ENCODE measurements at regions not wholly inside any gene's neighbourhood (a gene's known extent, or its start where the extent isn't known, plus 50 kb on each side); places are given as distances from the start of the nearest gene placed in this dataset.

DNA sequence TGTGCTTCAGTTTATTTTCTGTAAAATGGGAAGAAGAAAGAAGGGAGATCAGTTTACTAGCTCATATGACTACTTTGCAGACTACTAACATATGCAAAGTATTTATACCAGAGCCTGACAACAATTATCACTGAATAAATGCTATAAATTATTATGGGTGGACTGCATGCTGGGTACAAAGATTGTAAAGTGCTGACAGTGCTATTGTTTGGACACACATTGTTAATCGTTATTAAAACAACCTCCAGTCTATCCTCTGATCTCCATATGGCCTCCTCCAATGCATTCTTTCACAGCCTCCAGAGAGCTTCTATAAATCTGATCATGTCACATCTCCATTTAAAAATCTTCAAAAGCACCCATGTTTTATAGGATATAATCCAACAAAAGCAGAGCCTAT, 90.1 kb upstream of the HS3ST1 start:
- Histone ChIP-seq H3K4me2 (ENCODE audit: low read length) (no peak overlapping the region), H3K9me3 (ENCODE audit: control insufficient read depth, low read length) (no peaks in the 10 kb centered on the region), H3K27ac (no peak overlapping the region), H3K4me1 (no peaks in the 10 kb centered on the region), H3K27me3 (ENCODE audit: control insufficient read depth, insufficient read depth, low read length) (no peaks in the 10 kb centered on the region), H2AFZ (no peak overlapping the region), H3K79me2 (no peaks in the 10 kb centered on the region), H3K9ac (no peak overlapping the region), H3K4me3 (ENCODE audit: low read depth, low read length) (no peak overlapping the region), H3K36me3 (ENCODE audit: control insufficient read depth, insufficient read depth, low read length) (no peaks in the 10 kb centered on the region)
- TF ChIP-seq, protein P1, sequence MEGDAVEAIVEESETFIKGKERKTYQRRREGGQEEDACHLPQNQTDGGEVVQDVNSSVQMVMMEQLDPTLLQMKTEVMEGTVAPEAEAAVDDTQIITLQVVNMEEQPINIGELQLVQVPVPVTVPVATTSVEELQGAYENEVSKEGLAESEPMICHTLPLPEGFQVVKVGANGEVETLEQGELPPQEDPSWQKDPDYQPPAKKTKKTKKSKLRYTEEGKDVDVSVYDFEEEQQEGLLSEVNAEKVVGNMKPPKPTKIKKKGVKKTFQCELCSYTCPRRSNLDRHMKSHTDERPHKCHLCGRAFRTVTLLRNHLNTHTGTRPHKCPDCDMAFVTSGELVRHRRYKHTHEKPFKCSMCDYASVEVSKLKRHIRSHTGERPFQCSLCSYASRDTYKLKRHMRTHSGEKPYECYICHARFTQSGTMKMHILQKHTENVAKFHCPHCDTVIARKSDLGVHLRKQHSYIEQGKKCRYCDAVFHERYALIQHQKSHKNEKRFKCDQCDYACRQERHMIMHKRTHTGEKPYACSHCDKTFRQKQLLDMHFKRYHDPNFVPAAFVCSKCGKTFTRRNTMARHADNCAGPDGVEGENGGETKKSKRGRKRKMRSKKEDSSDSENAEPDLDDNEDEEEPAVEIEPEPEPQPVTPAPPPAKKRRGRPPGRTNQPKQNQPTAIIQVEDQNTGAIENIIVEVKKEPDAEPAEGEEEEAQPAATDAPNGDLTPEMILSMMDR (IDR thresholded peaks at IDR 0.05) = no peak

DNA sequence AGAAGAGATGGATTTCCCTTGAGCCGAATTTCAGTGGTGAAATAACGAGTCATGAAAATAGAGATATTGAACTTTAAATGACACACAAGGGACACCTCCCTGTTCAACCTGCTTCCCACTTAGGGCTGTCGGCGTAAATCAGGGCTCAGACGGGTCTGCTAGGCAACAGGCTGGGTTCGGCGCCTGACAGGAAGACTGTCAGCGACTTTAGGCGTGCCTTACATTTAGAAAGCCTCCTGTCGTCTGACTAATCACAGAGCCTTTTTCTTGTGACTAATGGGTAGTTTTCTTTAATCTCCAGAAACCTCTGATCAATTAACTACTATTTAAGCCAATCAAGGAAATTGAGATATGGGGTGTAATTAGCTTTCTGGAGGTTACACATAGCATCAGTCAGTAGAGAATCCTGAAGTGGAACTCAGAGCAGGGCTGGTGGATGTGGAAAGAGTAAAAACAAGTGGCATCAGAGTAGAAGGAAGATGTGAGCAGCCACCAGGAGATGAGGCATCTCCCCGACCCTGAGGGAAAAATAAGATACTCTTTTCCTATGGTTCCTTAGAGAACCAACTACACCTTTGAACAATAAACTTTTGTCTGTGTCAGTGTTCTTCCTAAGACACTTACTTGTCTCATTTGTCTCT, 86.2 kb upstream of the HS3ST1 start:
- Histone ChIP-seq H3K4me3 (ENCODE audit: low read depth, low read length) (no peak overlapping the region), H3K36me3 (ENCODE audit: control insufficient read depth, insufficient read depth, low read length) (no peaks in the 10 kb centered on the region), H3K4me1 (no peaks in the 10 kb centered on the region), H3K79me2 (no peaks in the 10 kb centered on the region), H3K9me3 (ENCODE audit: control insufficient read depth, low read length) (no peaks in the 10 kb centered on the region), H2AFZ (no peak overlapping the region), H3K27ac (no peak overlapping the region), H3K4me2 (ENCODE audit: low read length) (no peak overlapping the region), H3K27me3 (ENCODE audit: control insufficient read depth, insufficient read depth, low read length) (no peaks in the 10 kb centered on the region), H3K9ac (no peak overlapping the region)
- TF ChIP-seq, protein P1 (IDR thresholded peaks at IDR 0.05) = no peak

DNA sequence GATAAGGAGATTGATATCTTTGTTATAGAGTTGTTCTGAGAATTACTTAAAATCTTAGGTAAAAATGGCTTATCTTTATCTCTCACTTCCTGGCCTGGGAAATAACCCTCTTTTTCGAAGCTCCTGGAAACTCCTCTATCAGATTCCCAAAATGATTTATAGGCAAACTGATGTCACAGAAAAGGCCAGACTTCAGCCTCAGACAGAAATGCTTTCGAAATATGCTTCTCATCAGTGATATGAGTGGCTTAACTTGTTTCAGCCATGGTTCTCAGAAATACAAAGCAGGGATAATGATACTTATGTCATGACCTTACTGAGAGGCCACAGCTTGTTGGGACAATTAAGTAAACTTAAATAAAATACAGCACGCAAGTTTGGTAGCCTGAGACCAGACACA, 85.3 kb upstream of the HS3ST1 start:
- Histone ChIP-seq H3K4me2 (ENCODE audit: low read length) (no peak overlapping the region), H3K4me3 (ENCODE audit: low read depth, low read length) (no peak overlapping the region), H3K79me2 (no peaks in the 10 kb centered on the region), H3K9me3 (ENCODE audit: control insufficient read depth, low read length) (no peaks in the 10 kb centered on the region), H3K4me1 (no peaks in the 10 kb centered on the region), H3K9ac (no peak overlapping the region), H3K27me3 (ENCODE audit: control insufficient read depth, insufficient read depth, low read length) (no peaks in the 10 kb centered on the region), H2AFZ (no peak overlapping the region), H3K27ac (no peak overlapping the region), H3K36me3 (ENCODE audit: control insufficient read depth, insufficient read depth, low read length) (no peaks in the 10 kb centered on the region)
- TF ChIP-seq, protein P1 (IDR thresholded peaks at IDR 0.05) = no peak

DNA sequence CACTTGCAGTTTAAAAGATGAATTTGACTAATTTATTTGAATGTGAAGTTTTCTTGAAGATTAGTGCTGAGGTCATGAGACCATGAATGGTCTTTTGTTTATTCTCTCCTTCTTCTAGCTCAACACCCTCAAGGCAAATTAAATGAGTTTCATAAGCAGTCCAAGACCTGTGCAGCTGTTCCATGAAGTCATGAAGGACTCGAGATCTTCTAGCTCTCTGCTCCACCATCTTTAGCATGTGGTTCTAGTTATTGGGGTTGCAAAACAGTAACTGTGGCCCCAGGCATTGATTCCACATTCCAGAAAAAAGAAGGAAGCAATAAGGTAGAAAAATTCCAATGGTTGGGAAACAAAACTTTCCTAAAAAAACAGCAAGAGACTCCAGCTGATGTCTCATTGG, 84.2 kb upstream of the HS3ST1 start:
- H3K79me2 ChIP-seq = no peaks in the 10 kb centered on the region
- H3K27ac ChIP-seq = no peak overlapping the region
- no peak overlapping the region for H3K4me2 ChIP-seq (ENCODE audit: low read length)
- H3K4me1 ChIP-seq = no peaks in the 10 kb centered on the region
- no peaks in the 10 kb centered on the region for H3K36me3 ChIP-seq (ENCODE audit: control insufficient read depth, insufficient read depth, low read length)
- H3K27me3 ChIP-seq (ENCODE audit: control insufficient read depth, insufficient read depth, low read length) = no peaks in the 10 kb centered on the region
- TF ChIP-seq, protein P1 (IDR thresholded peaks at IDR 0.05) = no peak
- no peak overlapping the region for H2AFZ ChIP-seq
- no peaks in the 10 kb centered on the region for H3K9me3 ChIP-seq (ENCODE audit: control insufficient read depth, low read length)
- no peak overlapping the region for H3K4me3 ChIP-seq (ENCODE audit: low read depth, low read length)
- no peak overlapping the region for H3K9ac ChIP-seq

DNA sequence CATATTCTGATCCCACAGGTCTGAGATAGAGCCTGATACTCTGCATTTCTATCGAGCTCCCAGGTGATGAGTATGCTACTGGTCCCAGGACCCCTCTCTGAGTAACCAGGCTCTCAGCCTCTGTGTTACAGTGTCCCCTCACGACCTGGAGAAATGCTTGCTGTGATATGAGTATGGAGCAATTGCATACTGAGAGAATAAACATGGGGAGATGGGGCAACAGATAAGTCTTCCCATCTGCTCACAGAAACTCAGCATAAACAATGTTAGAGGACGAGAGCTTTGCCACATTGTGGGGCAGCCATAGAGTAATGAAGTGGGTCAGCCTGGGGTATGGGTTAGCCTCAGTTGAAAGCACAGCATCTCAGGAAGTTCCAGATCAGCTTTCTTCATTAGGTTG, 82.6 kb upstream of the HS3ST1 start:
- Histone ChIP-seq H2AFZ (no peak overlapping the region), H3K27me3 (ENCODE audit: control insufficient read depth, insufficient read depth, low read length) (no peaks in the 10 kb centered on the region), H3K4me2 (ENCODE audit: low read length) (no peak overlapping the region), H3K9ac (no peak overlapping the region), H3K9me3 (ENCODE audit: control insufficient read depth, low read length) (no peaks in the 10 kb centered on the region), H3K36me3 (ENCODE audit: control insufficient read depth, insufficient read depth, low read length) (no peaks in the 10 kb centered on the region), H3K27ac (no peak overlapping the region), H3K4me3 (ENCODE audit: low read depth, low read length) (no peak overlapping the region), H3K4me1 (no peaks in the 10 kb centered on the region), H3K79me2 (no peaks in the 10 kb centered on the region)
- TF ChIP-seq, protein P1 (IDR thresholded peaks at IDR 0.05) = no peak
